ENCODE measurements at regions not wholly inside any gene's neighbourhood (a gene's known extent, or its start where the extent isn't known, plus 50 kb on each side); places are given as distances from the start of the nearest gene placed in this dataset.
"Not testable (repeated sequence)": the region's sequence is repeated elsewhere in the genome, so short reads cannot be mapped to it uniquely, and the experiment has no call there.

GRCh38 chr3:106485802-106486201, 617.0 kb upstream of the CBLB start:
- no peak for TF ChIP-seq TSHZ2 (CRISPR knock-in tag; IDR thresholded peaks at IDR 0.05)
- TF ChIP-seq BACH2 (CRISPR knock-in tag; IDR thresholded peaks at IDR 0.05; ENCODE audit: borderline replicate concordance), result no peak
- no peak for TF ChIP-seq ZNF70 (CRISPR knock-in tag; IDR thresholded peaks at IDR 0.05)
- TF ChIP-seq ZNF565 (CRISPR knock-in tag; conservative IDR thresholded peaks at IDR 0.05; ENCODE audit: low read depth), result no peak
- TF ChIP-seq TCF4 (CRISPR knock-in tag; IDR thresholded peaks at IDR 0.05; ENCODE audit: borderline replicate concordance), result no peak
- no peak for TF ChIP-seq ZC3H10 (CRISPR knock-in tag; IDR thresholded peaks at IDR 0.05)
- TF ChIP-seq CSRNP3 (CRISPR knock-in tag; IDR thresholded peaks at IDR 0.05), result no peak
- no peak for TF ChIP-seq SNAI2 (CRISPR knock-in tag; IDR thresholded peaks at IDR 0.05)
- TF ChIP-seq TOX (CRISPR knock-in tag; IDR thresholded peaks at IDR 0.05; ENCODE audit: borderline replicate concordance), result no peak
- no peak for TF ChIP-seq ISL1 (CRISPR knock-in tag; IDR thresholded peaks at IDR 0.05)
- no peak for ATAC-seq

GRCh38 chr3:106486945-106487639, 618.3 kb upstream of the CBLB start:
- ATAC-seq, result not testable (repeated sequence)

GRCh38 chr3:106488331-106488730, 619.5 kb upstream of the CBLB start:
- TF ChIP-seq TCF4 (CRISPR knock-in tag; IDR thresholded peaks at IDR 0.05; ENCODE audit: borderline replicate concordance) (no peak), TOX (CRISPR knock-in tag; IDR thresholded peaks at IDR 0.05; ENCODE audit: borderline replicate concordance) (no peak), BACH2 (CRISPR knock-in tag; IDR thresholded peaks at IDR 0.05; ENCODE audit: borderline replicate concordance) (no peak), POU6F1 (CRISPR knock-in tag; IDR thresholded peaks at IDR 0.05; ENCODE audit: borderline replicate concordance, low read depth) (no peak), ZFP3 (CRISPR knock-in tag; IDR thresholded peaks at IDR 0.05) (no peak), ARNTL (CRISPR knock-in tag; IDR thresholded peaks at IDR 0.05; ENCODE audit: borderline replicate concordance, low read depth) (no peak), ZNF8 (CRISPR knock-in tag; IDR thresholded peaks at IDR 0.05) (no peak), ZFP30 (CRISPR knock-in tag; IDR thresholded peaks at IDR 0.05) (no peak), ZNF565 (CRISPR knock-in tag; conservative IDR thresholded peaks at IDR 0.05; ENCODE audit: low read depth) (no peak), CSDC2 (CRISPR knock-in tag; IDR thresholded peaks at IDR 0.05) (no peak), CSRNP3 (CRISPR knock-in tag; IDR thresholded peaks at IDR 0.05) (no peak), GLIS3 (CRISPR knock-in tag; IDR thresholded peaks at IDR 0.05) (no peak), ISL1 (CRISPR knock-in tag; IDR thresholded peaks at IDR 0.05) (no peak), CREB5 (CRISPR knock-in tag; IDR thresholded peaks at IDR 0.05; ENCODE audit: low read depth) (no peak), SNAI2 (CRISPR knock-in tag; IDR thresholded peaks at IDR 0.05) (no peak), OSR1 (CRISPR knock-in tag; IDR thresholded peaks at IDR 0.05) (no peak), TSHZ2 (CRISPR knock-in tag; IDR thresholded peaks at IDR 0.05) (no peak), RARB (CRISPR knock-in tag; IDR thresholded peaks at IDR 0.05) (no peak)
- ATAC-seq, result no peak

Data from SK-N-SH treated with all-trans-retinoic acid at 6 μM for 48 hours (cell line).